Astrocyte of the cerebellum (primary cell): ENCODE measurements at regions not wholly inside any gene's neighbourhood (a gene's known extent, or its start where the extent isn't known, plus 50 kb on each side); places are given as distances from the start of the nearest gene placed in this dataset.

Source experiments
- DNase-seq: peaks from one replicate; pipeline ENCODE4 v3.0.0-alpha.2; 2011; ENCODE audit warnings: low read depth
- H3K4me3 ChIP-seq: 2 replicates; pipeline ENCODE4 v1.5.1; 2011; ENCODE audit warnings: mild to moderate bottlenecking, low read depth, low read length, moderate library complexity
- CTCF ChIP-seq: IDR thresholded peaks from 2 replicates; pipeline ENCODE4 v1.5.1; 2012; ENCODE audit warnings: low read length, low read depth, moderate library complexity, mild to moderate bottlenecking; ENCODE audit errors: missing control alignments
- in situ Hi-C: cut with HindIII; loops from 2 replicates; pipeline ENCODE4 v1.10.0; 2017; ENCODE audit warnings: low sequenced_read_pairs

GRCh38 chr16:35626041-35626440 is 2166.6 kb downstream of the TP53TG3F start:
- no peak for TF ChIP-seq CTCF
- in situ Hi-C loops, result no loop called here
- H3K4me3 ChIP-seq, result no peak overlapping the region
- DNase-seq, result no peak

- H3K4me3 ChIP-seq, result no peak overlapping the region
- in situ Hi-C loops, result no loop called here
- no peak for TF ChIP-seq CTCF
- no peak for DNase-seq
Observed at GRCh38 chr16:35628976-35629375, 2169.6 kb downstream of the TP53TG3F start.

GRCh38 chr16:35631261-35631945 is 2172.0 kb downstream of the TP53TG3F start:
- DNase-seq, result no peak
- no peak for TF ChIP-seq CTCF
- H3K4me3 ChIP-seq, result no peak overlapping the region
- in situ Hi-C loops, result no loop called here

GRCh38 chr16:35636480-35637230 is 2177.2 kb downstream of the TP53TG3F start:
- H3K4me3 ChIP-seq, result no peak overlapping the region
- in situ Hi-C loops, result no loop called here
- no peak for DNase-seq
- no peak for TF ChIP-seq CTCF

- no peak for DNase-seq
- in situ Hi-C loops, result no loop called here
- no peak for TF ChIP-seq CTCF
- no peak overlapping the region for H3K4me3 ChIP-seq
Observed at GRCh38 chr16:35637683-35638082, 2178.3 kb downstream of the TP53TG3F start.

- no peak for DNase-seq
- no peak for TF ChIP-seq CTCF
- in situ Hi-C loops, result no loop called here
- no peak overlapping the region for H3K4me3 ChIP-seq
Observed at GRCh38 chr16:35639233-35640205, 2180.1 kb downstream of the TP53TG3F start.
